NCI-H1417 (cell line): ENCODE measurements at regions not wholly inside any gene's neighbourhood (a gene's known extent, or its start where the extent isn't known, plus 50 kb on each side); places are given as distances from the start of the nearest gene placed in this dataset.

ENCODE experiments used
- DNase-seq, 3 experiments: peaks; one replicate each; lab custom pipeline; 2025; lab: John Stamatoyannopoulos, UW

- peak in 1 of 3 experiments; percentile 27 for DNase-seq
Observed at GRCh38 chr18:65288908-65289307, 461.9 kb upstream of the CDH7 start.

- peak; percentile 80 to 97 (median 80) for DNase-seq
Observed at GRCh38 chr18:65287652-65288051, 463.2 kb upstream of the CDH7 start.

GRCh38 chr18:65282096-65282495 lies 468.7 kb upstream of the CDH7 start:
- DNase-seq = no peak

- peak in 1 of 3 experiments; percentile 55 for DNase-seq
Observed at GRCh38 chr18:65279668-65280305, 471.0 kb upstream of the CDH7 start.

GRCh38 chr18:65278939-65279667 lies 471.7 kb upstream of the CDH7 start:
- no peak for DNase-seq

- DNase-seq = peak in 1 of 3 experiments; percentile 33
Observed at GRCh38 chr18:65269375-65269774, 481.4 kb upstream of the CDH7 start.

GRCh38 chr18:65265761-65266160 lies 485.1 kb upstream of the CDH7 start:
- no peak for DNase-seq

GRCh38 chr18:65260030-65260429 lies 490.8 kb upstream of the CDH7 start:
- DNase-seq = no peak

- no peak for DNase-seq
Observed at GRCh38 chr18:65259403-65259802, 491.4 kb upstream of the CDH7 start.

GRCh38 chr18:65257149-65257548 lies 493.7 kb upstream of the CDH7 start:
- no peak for DNase-seq

GRCh38 chr18:65255417-65255816 lies 495.4 kb upstream of the CDH7 start:
- DNase-seq = no peak

- no peak for DNase-seq
Observed at GRCh38 chr18:65239787-65240186, 511.0 kb upstream of the CDH7 start.

- DNase-seq = peak; percentile 46 to 73 (median 67)
Observed at GRCh38 chr18:65235966-65236624, 514.7 kb upstream of the CDH7 start.

- no peak for DNase-seq
Observed at GRCh38 chr18:65230311-65230710, 520.5 kb upstream of the CDH7 start.

- DNase-seq = no peak
Observed at GRCh38 chr18:65227970-65228369, 522.8 kb upstream of the CDH7 start.

GRCh38 chr18:65221736-65222135 lies 529.1 kb upstream of the CDH7 start:
- DNase-seq = peak in 2 of 3 experiments; percentile 62 to 95

GRCh38 chr18:65221115-65221514 lies 529.7 kb upstream of the CDH7 start:
- peak in 2 of 3 experiments; percentile 49 to 84 for DNase-seq

- DNase-seq = peak in 1 of 3 experiments; percentile 61
Observed at GRCh38 chr18:65215865-65216466, 534.8 kb upstream of the CDH7 start.

GRCh38 chr18:65214456-65214855 lies 536.4 kb upstream of the CDH7 start:
- DNase-seq = no peak

GRCh38 chr18:65206551-65207260 lies 544.1 kb upstream of the CDH7 start:
- no peak for DNase-seq

GRCh38 chr18:65202091-65202490 lies 548.7 kb upstream of the CDH7 start:
- DNase-seq = no peak

GRCh38 chr18:65175681-65176080 lies 575.1 kb upstream of the CDH7 start:
- DNase-seq = no peak
